Iris pigment epithelial cell (primary cell): ENCODE measurements at regions not wholly inside any gene's neighbourhood (a gene's known extent, or its start where the extent isn't known, plus 50 kb on each side); places are given as distances from the start of the nearest gene placed in this dataset.
A peak's percentile ranks its signal among the peaks of the same experiment; 100 is the strongest.

Experiments used
- DNase-seq: peaks from one replicate; pipeline ENCODE4 v3.0.0-alpha.2; 2011; ENCODE audit warnings: low read depth

DNA sequence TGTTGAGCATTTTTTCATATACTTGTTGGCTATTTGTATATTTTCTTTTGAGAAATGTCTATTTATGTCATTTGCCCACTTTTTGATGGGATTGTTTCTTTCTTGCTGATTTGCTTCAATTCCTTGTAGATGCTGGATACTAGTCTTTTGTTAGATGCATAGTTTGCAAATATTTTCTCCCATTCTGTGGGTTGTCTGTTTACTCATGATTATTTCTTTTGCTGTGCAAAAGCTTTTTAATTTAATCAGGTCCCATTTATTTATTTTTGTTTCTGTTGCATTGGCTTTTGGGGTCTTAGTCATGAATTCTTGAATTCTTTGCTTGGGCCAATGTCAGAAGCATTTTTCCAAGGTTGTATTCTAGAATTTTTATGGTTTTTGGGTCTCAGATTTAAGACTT is 251.7 kb downstream of the WNT5A start:
- DNase-seq, result no peak

DNA sequence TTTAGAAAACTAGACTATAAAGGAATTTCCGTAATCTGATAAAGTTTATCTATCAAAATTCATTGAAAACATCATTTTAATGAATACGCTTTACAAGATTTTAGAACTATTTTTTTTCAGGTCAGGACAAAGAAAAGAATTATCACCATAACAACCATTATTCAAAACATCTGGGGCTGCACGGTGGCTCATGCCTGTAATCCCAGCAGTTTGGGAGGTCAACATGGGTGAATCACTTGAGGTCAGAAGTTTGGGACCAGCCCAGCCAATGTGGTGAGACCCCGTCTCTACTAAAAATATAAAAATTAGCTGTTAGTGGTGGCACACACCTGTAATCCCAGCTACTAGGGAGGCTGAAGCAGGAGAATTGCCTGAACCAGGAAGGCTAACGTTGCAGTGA is 260.4 kb downstream of the WNT5A start:
- no peak for DNase-seq

DNA sequence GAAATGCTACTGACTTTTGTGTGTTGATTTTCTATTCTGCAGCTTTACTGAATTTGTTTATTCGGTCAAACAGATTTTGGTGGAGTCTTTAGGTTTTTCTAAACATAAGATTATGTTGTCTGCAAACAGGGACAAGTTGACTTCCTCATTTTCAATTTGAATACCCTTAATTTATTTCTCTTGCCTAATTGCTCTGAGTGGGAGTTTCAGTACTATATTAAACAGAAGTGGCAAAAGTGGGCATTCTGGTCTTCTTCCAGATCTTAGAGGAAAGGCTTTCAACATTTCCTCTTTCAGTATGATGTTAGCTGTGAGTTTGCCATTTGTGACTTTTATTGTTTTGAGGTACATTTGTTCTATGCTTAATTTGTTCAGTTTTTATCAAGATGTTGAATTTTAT is 268.5 kb downstream of the WNT5A start:
- no peak for DNase-seq

DNA sequence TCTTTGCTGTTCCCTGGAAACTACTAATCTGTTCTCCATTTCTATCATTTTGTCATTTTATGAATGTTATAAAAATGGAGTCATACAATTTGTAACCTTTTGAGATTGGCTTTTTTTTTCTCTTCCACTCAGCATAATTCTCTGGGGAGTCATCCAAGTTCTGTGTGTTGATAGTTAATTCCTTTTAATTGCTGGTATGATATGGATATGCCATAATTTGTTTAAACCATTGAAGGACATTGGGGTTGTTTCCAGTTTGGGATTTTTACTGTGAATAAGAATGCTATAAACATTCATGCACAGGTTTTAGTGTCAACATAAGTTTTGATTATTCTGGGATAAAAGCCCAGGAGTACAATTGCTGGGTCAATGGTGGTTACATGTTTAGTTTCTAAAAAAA is 279.4 kb downstream of the WNT5A start:
- DNase-seq, result no peak

DNA sequence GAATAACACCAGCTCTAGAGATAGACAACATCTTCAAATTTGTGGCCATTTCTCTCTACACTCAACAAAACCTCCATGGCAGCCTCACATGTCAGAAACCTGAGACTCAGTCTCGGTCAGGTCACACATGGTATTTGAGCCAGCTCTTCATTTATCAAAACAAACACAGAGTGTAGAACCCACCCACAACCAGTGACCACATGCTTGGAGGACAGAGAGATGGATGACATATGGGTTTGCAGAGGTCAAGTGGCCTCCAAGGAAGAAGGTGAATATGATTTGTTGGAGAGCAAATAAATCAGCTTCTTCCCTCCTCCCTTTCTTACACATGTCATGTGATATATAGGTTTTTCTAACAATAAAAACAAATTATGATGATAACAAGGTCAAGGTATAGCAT is 278.1 kb upstream of the LRTM1 start:
- no peak for DNase-seq

DNA sequence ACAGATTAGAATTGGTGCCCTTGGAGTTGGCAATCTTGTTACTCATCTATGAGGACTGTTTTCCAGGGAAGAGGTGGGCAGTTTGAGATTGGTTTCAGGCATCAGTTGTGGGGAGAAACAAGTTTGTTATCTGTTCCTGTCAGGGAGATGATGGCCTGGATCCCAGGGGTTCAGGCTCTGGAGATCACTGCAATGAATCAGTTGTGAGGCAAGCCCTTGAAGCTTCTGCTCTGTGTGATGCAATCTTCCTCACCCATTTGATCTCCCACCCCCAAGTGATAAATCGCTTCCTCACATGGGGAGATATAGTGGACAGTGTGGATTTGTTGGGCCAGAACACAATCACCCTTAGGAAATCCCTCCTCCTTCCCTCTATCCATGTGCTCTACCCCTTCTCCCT is 276.6 kb upstream of the LRTM1 start:
- DNase-seq, result peak; percentile 63

DNA sequence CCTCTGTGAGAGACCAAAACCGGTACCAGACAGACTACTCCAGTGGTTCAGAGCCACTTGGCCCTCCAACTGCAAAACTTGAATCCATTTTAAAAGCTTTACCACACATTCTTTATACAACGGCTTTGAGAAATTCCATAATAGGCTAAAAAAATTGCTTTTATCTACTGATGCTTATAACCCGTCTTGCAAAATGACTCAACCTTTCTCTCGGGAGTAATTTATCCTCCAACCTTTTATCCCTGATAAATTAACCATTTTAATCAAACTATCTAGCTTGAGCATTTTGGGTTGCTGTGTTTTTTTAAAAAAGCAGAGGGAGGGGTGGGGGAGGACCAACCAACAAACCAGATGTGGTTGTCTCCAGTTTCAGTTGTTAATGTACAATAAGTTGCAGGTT is 275.7 kb upstream of the LRTM1 start:
- DNase-seq, result no peak

DNA sequence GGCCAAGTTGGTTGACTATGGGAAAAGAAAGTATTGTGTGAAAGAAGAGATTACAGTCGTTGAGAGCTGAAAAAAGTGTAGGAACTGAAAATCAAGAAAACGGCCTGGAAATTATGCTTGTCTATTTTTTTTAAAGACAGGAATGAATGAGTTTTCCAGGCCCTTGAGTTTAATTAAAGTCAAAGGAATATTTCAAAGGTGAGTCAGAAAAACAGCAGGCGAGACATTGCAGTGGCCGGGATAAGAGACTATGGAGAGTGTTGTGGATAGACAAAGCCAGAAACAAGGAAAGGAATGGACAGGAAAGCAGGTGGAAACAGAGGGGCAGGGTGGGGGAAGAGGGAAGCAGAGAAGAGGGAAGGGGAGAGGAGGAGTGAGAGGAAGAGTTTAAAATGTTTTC is 275.1 kb upstream of the LRTM1 start:
- DNase-seq, result peak; percentile 37

DNA sequence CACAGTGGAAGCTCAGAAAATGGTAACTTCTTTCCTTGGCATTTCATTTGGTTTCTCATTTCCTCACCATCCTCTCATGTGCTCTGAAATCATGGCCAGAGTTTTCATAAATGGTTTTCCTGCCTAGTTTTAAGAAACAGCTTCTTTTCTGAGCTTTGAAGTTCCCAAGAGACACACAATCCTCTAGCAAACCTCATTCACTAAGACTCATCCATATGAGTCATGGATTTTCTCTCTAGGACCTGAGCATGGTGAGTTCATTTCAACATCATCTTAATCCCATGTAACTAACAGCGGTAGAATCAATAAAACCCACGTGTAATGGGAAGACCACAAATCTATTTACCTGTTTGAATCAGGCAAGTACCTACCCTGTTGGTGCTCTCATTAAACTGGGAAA is 274.5 kb upstream of the LRTM1 start:
- peak; percentile 86 for DNase-seq

DNA sequence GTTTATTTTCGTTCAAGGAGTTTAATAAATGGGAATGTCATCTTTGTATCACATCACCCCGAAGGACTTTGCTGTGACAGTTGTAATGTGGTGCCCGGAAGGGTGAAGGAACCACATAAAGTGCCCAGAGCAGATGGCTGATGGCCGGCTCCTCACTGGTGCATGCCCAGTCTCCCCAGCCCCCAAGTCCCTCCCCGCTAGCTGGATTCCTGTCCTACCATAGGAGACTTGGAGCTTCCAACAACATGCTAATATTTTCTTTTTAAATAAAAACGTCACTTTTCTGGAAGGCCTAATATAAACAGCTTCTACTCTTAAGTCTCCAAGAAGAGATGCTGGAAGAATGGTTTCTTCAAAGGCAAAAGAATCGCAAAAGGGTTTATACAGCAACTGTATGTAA is 273.9 kb upstream of the LRTM1 start:
- no peak for DNase-seq

DNA sequence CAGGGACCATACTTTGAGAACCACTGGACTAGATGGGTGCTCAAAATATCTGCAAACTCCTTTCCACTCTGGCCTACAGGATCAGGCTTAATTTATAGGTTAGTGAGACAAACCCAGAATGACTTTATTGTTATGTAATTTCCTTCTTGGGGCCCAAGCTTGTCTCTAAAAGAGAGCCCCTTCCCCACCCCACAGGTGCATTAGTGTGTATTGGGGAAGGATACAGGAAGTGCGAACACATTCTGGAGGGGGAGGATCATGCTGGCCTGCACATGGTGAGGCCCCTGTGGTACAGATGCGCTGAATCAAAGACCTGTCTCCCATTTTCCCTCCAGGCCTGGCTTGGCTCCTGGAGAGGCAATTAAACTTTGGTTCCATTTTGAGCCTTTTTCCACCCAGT is 273.0 kb upstream of the LRTM1 start:
- DNase-seq, result no peak

DNA sequence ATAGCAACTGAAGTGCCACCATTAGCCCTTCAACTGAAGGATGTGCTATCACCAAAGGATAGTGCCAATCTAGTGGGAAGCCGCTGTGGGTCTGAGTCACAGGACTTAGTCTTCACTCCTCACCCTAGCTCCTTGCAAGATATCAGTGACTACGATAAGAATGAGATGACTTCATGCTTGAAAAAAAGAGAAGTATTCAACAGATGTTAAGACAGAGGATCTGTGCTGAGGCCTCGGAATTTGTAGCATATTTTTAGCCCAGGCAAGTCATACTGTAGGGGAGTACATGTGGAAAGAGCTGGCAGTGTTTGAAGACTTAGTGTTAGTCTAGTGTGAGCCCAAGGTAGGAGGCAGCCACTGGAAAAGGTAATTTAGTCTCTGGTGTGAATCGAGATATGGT is 270.7 kb upstream of the LRTM1 start:
- peak; percentile 90 for DNase-seq

DNA sequence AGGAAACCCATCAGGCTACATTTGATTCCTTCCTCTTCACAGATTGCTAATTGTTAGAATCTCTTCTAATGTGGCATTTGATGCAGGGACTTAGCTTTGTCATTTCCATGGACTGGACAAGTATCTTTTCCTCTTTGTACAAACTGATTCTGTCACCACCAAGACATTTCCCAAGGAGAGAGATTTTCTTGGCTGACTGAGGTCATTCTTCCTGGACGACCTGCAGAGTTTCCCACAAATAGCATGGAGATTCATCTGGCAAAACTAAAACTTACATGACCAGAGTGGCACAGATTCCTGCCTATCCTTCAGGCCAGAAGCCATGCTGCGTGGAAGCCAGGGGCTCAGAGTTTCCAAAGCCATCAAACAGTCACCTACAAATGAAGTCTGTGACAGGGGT is 269.2 kb upstream of the LRTM1 start:
- DNase-seq, result no peak

DNA sequence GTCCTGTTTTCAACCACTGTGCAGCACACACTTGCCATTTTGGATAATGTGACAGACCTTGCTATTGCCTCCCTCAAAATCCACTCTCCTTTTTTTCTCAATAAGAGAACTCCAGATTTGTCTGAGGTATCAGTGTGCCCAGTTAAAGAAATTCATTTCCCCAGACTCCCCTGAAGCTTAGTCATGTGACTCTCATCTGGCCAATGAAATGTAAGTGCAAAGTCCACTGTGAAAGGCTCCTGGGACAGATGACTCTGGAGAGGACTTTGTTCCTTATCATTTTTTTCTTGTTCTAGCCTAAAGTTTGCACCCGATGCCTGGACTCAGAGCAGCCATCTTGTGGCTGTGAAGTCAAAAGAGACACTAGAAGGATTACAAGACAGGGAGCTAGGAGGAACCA is 268.6 kb upstream of the LRTM1 start:
- DNase-seq, result no peak

DNA sequence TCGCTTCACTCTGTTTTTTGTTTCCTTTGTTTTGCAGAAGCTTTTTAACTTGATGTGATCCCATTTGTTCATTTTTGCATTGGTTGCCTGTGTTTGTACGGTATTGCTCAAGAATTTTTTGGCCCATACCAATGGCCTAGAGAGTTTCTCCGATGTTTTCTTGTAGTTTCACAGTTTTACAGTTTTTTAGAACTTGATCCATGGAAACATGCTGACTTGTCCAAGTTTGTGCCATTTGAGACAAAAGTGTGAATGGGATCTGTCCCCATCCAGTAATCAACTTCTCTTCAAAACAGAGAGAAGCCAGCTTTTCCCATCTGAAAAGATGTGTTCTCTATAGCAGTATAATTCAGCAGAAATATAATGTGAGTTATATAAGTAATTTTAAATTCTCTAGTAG is 266.5 kb upstream of the LRTM1 start:
- no peak for DNase-seq

DNA sequence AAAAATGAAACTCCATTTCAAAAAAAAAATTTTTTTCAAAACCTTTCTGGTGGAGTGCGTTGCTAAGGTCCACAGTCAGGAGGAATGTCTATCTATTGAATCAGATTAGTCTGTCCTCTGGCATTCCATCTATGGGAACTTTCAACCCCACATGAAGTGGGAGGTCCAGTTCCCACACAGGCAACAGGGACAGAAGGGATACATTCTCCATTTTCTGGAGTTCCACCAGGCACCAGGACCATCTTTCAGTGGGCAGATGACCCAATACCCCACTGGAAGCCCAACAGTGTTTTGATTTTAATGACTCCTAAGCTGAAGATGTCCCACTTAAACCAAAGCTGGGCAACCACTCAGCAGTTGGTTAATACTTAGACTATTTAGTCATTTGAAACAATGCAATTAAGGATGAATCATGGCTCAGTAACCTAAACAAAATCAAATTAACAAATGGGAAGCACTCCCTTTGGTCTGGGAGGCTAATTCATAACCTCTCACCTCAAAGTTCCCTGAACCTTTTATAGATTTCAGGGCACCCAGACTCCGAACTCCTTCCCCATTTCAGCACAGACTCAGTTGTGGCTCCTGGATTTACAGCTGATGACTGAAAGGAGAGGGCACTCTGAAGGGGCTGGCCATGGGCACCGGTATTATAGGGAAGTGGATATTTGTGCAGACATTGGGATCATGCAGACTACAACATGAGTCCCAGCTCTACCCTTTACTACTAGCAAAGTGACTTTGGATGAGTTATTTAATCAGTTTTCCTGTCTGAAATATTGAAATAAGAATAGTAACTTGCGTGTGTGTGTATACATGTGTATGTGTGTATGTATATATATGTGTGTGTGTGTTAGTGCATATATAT is 264.3 kb upstream of the LRTM1 start:
- DNase-seq, result peak; percentile 91

DNA sequence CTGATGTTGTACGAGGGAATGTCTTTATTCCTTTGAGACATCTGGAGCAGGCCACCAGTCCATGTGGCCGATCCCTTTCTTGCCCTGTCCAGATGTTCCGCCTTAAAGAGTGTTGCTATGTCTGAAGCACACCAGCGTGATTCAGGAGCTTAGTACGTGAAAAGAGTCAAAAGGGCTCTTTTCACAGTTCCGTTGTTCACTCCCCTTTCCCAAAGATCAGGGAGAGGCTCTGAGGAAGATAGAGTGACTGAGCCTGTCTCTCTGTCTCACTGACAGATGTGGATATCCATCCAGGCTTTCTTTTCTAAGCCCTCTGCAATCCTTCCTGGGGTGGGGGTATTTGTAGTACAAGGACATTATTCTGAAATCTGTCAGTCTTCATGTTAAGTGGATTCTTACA is 262.5 kb upstream of the LRTM1 start:
- peak; percentile 48 for DNase-seq

DNA sequence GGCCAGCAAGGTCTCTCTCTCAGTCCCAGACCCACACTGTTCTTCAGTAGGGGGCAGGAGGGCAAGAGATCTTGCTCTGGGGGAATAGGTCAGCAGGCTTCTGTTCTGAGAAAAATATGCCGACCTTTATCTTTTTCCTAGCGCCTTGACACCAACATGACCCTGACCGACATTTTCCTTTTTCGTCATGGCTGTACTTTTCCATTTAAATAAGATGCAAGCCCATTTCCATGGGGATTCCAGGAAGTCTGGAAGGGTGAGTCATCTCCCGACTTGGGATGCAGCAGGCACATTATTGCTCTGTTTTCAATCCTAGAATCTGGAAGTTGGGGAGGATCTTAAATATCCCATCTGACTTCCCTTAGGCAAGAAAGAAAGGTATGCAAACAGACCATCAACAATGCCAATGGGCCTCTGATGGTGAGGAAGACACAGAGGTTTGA is 261.5 kb upstream of the LRTM1 start:
- no peak for DNase-seq

DNA sequence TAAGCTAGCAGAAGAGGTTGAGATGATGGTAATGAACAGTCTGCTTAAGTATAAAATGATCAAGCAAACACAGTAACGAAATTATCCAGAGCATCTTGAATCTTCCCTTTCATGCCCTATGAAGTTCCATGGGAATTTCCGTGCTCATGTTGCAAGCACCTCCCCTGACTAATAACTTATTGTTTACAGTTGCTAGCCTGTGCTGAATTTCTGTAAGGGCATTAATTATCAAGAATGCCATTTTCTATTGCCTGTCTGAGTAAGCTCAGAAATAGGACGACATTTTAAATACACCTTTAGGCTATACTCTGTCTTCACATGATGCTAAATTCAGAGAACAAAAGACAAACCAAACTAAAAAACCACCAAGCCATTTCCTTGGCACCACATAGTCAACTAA is 257.5 kb upstream of the LRTM1 start:
- peak; percentile 67 for DNase-seq

DNA sequence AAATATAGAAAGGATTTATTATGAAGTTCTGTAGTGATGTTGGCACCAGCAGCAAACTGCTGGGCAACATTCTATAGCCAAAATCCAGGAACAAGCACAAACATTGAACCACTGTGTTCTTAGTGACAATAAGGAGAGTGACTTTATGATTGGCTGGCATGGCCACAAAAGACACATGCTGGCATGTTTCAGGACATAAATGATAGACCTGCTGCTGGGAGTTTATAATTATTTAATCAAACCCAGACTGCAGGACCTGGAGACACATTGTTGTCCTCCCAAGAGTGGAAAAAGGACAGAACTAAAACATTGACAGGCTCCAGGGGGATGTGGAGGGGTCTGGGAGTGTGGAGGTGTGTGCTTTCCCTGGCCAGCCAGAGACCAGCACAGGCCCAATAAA is 255.3 kb upstream of the LRTM1 start:
- no peak for DNase-seq

DNA sequence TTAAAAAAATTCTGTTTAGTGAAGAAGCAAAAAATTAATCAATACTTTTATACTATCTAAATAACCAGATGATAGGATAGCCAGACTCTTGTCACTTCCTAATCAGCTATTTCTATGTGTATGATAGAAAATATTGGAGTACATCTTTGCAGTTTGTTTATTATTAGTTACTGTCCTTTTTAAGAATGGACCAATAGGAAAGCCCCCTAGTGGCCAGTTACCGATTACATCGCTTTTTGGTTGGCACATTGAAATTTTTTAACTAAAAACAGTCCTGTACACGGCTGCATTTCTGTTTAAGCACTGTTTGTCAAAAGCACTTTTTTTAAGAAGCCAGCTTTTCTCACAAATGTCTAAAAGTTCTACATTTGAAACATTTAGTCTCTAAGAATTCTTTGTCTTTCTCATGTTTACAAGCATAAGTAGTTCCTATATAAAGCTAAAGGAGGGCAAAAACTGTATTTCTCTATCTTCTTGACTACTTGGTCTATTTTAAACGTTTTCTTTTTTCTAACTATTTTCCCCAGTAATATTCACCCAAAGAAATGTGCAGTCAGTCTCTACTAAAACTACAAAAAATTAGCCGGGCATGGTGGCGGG is 253.2 kb upstream of the LRTM1 start:
- DNase-seq, result peak; percentile 48

DNA sequence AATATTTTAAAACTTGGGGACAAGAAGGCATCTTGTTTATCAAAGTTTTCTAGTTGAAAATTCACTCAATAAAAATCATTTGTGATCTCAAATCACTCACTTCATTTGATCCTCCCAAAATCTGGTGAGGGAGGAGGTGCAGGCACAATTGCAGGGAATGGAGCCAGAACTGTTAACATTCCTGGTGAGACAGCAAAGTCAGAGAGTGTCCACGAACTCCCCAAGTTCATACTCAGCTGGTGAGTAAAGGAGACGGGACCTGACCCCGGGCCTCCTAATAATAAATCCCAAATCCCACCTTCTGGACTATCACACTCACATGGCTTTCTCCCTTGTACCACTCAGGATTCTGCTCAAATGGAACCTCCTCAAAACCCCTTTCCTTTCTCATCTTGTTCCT is 252.3 kb upstream of the LRTM1 start:
- DNase-seq, result no peak

DNA sequence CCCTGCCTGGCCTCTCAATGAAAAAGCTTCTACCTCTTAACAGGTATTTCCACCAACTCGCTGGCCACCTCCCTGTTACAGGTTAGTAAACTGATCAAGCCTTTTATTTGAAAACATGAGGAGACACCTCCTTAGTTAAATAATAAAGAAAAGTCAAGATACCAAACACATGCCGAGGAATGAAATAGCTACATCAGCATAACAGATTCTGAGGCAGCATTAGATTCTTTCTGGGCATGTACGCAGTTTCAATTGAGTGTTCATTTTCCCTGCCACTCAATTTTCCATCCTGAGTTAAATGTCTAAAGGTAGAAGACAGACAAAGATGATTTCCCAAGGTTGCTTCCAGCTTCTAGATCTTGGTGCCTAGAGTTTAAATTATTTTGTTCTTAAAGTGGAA is 250.5 kb upstream of the LRTM1 start:
- DNase-seq, result no peak

DNA sequence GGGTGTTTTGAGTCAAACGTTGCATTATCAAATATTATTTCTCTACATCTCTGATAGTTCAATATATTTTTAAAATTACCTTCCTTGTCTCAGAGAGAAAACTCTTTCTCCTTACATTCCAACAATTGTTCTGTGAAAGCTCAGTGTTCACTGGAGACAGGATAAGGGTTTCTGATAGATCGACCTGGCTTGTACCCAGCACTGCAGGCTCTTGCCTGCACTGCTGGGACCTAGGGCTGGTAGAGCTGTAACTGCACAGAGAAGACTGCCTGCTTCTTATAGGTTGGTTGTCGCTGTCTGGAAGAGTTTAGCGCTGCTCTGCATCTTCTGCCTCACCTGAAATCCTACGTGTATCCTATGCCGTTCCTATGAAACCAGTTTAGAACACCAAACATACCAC is 249.9 kb upstream of the LRTM1 start:
- DNase-seq, result no peak
